ENCODE measurements at regions not wholly inside any gene's neighbourhood (a gene's known extent, or its start where the extent isn't known, plus 50 kb on each side); places are given as distances from the start of the nearest gene placed in this dataset.
"Not testable (repeated sequence)": the region's sequence is repeated elsewhere in the genome, so short reads cannot be mapped to it uniquely, and the experiment has no call there.

GRCh38 chr14:82814339-82814738 lies 1280.7 kb upstream of the SEL1L start:
- DNase-seq (ENCODE audit: low spot score), result not testable (repeated sequence)

GRCh38 chr14:82830596-82830995 lies 1296.9 kb upstream of the SEL1L start:
- DNase-seq (ENCODE audit: low spot score), result no peak

DNA sequence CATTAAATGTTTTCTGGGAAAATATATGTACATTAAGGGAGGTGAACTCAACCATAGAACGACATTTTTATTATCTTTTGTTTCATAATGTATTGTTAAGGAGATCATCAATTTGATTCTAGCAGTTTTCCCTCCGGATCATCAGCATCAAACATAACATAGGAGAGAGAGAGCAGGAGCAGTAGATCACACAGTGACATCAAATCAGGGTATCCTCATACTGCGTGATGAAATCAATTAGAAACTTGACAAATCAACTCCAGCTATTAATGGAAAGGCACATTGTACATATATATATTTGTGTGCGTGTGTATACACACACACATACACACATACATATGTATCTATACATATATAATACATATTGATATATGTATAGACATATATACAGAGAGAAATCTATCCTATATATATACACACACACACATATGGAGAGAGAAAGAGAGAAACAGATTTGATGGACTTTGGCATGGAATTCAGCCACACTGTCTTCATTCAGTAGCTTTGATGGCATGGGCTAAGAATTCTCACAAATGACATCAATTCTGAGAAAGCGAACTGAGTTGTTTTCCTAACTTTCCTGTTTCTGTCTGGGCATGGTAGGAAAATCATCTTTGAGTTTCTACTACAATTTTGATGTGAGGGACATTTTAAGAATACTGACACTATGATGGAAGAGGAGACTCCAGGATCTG lies 1302.8 kb upstream of the SEL1L start:
- no peak for DNase-seq (ENCODE audit: low spot score)

GRCh38 chr14:82837611-82838140 lies 1304.0 kb upstream of the SEL1L start:
- DNase-seq (ENCODE audit: low spot score), result no peak

- DNase-seq (ENCODE audit: low spot score), result no peak
Observed at GRCh38 chr14:82850576-82850975, 1316.9 kb upstream of the SEL1L start.

GRCh38 chr14:82854131-82854530 lies 1320.5 kb upstream of the SEL1L start:
- DNase-seq (ENCODE audit: low spot score), result no peak

- no peak for DNase-seq (ENCODE audit: low spot score)
Observed at GRCh38 chr14:82854901-82855300, 1321.2 kb upstream of the SEL1L start.

GRCh38 chr14:82855912-82856391 lies 1322.3 kb upstream of the SEL1L start:
- no peak for DNase-seq (ENCODE audit: low spot score)

DNA sequence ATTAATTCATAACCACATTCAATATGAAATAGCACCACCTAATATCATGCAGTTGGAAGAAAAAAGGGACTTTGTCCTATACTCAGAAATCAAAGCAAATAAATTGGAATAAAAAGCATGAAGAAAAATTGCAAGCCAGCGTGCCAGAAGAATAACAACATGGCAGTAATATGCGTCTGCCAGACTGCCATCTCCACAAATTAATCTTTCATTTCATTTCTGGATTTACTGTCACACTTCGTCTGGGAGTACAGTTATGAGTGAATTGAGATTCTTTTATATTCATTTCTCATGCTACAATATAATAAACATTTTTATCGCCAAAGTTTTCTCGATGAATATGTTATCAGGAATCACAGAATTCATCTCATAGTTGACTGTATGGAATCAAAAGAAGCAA lies 1327.7 kb upstream of the SEL1L start:
- no peak for DNase-seq (ENCODE audit: low spot score)

DNA sequence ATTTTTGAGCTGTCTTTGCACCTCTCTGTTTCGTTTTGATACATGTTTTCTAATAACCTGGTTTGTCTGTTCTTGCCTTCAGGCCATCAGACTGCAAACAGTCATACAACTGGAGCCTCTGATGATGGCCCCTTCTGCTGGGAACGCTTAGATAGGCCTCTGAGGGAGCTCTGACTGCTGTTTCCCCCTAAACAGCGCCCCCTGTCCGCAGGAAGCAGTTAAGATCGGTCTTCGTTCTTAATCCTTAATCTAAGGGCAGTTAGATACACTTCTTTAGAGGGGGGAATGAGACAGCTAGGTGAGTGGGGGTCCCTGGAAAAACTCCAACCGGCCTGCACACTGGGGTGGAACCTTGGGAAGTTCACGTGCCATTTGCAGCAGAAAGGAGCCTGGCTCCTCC lies 1338.8 kb upstream of the SEL1L start:
- DNase-seq (ENCODE audit: low spot score), result peak; percentile 4

- DNase-seq (ENCODE audit: low spot score), result no peak
Observed at GRCh38 chr14:82878951-82879350, 1345.3 kb upstream of the SEL1L start.

- no peak for DNase-seq (ENCODE audit: low spot score)
Observed at GRCh38 chr14:82879949-82880535, 1346.4 kb upstream of the SEL1L start.

DNA sequence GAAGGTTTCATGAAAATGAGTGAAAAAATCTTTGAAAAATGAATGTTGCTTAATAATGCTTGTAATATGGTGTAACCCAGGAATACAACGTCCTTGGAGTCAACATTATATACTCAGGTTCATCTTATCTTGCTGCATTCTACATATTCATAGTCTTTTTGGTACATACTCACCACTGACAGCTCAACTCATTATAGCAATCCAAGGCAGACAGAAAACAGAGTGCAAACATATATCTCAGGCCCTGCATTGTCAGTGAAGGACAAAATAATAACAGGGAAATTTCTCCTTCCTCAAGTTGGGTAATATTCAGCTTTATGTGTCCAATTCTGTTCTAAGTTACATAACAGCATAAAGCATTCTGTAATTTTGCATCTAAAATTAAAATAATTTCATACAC lies 1353.0 kb upstream of the SEL1L start:
- no peak for DNase-seq (ENCODE audit: low spot score)

- no peak for DNase-seq (ENCODE audit: low spot score)
Observed at GRCh38 chr14:82889701-82890100, 1356.0 kb upstream of the SEL1L start.

GRCh38 chr14:82896476-82896875 lies 1362.8 kb upstream of the SEL1L start:
- DNase-seq (ENCODE audit: low spot score), result no peak

DNA sequence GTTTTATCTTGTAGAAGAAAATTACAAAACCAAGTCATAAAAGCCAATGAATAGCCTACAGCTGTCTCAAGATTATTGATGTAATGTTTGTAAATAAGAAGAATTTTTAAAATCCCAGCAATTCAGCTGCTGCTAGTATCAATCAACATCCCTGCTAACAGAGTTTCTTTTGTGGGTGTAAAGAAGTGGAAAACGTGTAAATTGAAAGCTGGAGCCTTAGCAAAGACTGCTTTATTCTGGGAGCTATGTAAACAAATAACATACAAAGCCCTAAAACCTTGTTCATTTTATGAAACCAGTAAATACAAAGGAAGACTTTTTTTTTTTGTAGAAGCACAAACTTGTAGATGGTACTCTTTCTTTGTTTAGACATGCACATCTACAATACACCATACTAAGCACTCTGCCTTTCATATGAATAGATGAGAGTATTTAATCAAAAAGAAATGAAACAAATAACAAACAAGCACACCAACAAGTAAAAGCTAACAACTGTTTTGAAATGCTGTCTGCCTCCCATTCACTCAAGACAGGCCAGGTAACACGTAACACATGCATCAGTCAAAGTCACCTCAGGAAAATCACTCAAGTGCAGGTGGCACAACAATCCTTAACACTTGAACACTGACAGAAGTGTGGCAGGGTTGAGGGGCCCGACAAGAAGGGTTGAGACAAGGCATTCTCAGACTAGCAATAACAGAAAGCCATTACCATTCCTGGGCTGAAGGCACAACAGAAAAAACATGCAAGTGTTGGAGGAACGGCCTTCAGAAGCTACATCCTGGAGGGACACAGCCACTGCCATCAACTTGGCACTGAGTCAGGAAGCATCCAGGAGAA lies 1364.0 kb upstream of the SEL1L start:
- DNase-seq (ENCODE audit: low spot score), result no peak

DNA sequence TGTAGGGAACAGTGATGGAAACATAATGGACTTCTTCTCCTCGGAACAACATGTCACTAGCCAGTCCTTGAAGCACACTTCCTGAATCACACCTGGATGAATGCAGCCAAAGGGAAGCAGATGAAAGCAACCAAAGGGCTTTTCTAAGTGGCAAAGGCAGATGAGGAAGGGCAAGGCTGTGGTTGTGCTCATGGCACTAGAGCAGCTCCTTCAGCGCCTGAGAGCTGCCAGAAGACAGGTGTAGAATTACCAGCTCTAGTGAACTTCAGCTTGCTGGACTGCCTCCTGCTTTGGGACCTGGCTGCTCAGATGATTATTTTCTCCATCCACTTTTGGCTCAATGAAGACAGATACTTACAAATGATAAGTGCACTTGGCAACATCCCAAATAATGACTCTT lies 1372.1 kb upstream of the SEL1L start:
- no peak for DNase-seq (ENCODE audit: low spot score)

DNA sequence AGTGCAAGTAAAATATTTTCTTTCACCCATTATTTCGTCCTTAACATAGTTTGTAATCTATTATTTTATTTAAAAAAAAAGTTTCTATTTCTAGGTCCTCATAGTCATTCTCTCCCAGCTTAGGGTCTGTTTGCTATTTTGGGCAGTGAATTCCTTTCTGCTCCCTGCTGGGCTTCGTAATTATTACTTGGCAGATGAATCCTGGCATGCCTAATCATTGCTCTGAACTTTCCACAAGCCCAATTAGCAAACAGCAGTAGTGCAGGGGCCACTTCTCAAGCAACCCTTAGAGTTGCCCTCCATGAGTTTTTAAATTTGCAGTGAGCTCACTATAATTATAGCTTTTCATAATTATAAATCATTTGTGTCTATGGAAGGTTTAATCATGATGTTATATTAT lies 1378.3 kb upstream of the SEL1L start:
- DNase-seq (ENCODE audit: low spot score), result no peak

DNA sequence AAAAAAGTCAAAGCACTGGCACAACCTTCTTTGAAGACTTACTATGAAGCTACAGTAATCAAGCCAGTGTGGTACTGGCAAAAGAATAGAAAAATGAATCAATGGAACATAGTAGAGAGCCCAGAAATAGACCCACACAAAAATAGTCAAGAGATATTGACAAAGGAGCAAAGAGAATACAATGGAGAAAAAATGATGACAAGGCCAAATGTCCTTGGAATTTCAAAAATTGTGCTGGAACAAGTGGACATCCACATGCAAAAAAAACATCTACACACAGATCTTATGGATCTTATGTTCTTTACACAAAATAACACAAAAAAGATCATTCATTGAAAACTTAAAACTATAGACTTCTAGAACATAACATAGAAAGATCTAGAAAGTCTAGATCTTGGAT lies 1379.7 kb upstream of the SEL1L start:
- DNase-seq (ENCODE audit: low spot score), result no peak

GRCh38 chr14:82915381-82915780 lies 1381.7 kb upstream of the SEL1L start:
- no peak for DNase-seq (ENCODE audit: low spot score)

DNA sequence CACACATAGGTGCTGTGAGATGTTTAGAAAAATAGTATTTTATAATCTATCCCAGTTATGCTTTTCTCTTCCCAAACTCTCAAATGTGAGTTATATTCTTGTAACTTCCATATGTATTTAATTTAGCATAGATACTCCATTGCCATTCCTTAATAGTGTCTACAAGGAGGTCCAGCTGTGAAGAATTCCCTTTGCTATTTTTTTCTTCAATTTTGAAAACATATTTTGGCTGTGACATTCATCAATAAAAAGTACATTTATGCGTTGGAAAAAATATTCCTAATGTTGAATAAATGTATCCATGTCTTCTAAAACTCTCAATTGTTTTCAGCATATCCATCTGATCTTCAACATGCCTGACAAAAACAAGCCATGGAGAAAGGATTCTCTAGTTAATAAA lies 1402.0 kb upstream of the SEL1L start:
- DNase-seq (ENCODE audit: low spot score), result no peak

GRCh38 chr14:82951171-82951570 lies 1417.5 kb upstream of the SEL1L start:
- DNase-seq (ENCODE audit: low spot score), result no peak

DNA sequence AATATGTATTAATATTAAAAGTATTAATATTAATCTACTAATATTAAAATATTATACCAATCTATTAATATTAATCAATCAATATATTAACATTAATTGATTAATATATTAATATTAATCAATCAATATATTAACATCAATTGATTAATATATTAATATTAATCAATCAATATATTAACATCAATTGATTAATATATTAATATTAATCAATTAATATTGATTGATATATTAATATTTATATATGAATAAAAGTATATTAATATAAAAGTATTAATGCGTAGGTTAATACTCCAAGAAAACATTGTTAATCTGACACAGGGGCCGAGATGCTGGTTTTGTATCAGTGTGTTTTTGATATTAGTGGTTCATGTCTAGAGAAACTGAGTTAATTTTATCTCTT lies 1430.1 kb upstream of the SEL1L start:
- DNase-seq (ENCODE audit: low spot score), result no peak
